ENCODE measurements at regions not wholly inside any gene's neighbourhood (a gene's known extent, or its start where the extent isn't known, plus 50 kb on each side); places are given as distances from the start of the nearest gene placed in this dataset.

GRCh38 chr5:4772591-4772990 is 367.5 kb upstream of the ADAMTS16 start:
- dilution Hi-C loops (cut with MboI; ENCODE audit: extremely low pct_ligation_motif_present, low sequenced_read_pairs) (no loop called here), intact Hi-C loops (cut with micrococcal nuclease) (no loop called here)
- FAIRE-seq (no peak), DNase-seq (ENCODE audit: low read depth, low spot score) (no peak)
- no peaks in the 10 kb centered on the region for H3K4me1 ChIP-seq (ENCODE audit: control insufficient read depth, extremely low read depth, insufficient read depth, low read length)
- H3K36me3 ChIP-seq (ENCODE audit: control insufficient read depth in 2 of 2, extremely low read depth in 1 of 2, insufficient read depth in 2 of 2, low read length in 2 of 2), result no peaks in the 10 kb centered on the region
- no peak overlapping the region for H3K4me2 ChIP-seq (ENCODE audit: insufficient read depth, low read length)
- H3K9me1 ChIP-seq (replicated peaks; ENCODE audit: control insufficient read depth, extremely low read depth, insufficient read depth, low read length), result no peaks in the 10 kb centered on the region
- BruUV-seq (replicated peaks), result no TSS peak
- no peaks in the 10 kb centered on the region for H3K79me2 ChIP-seq (ENCODE audit: control insufficient read depth, insufficient read depth, low read length)
- H3K9me3 ChIP-seq (replicated peaks; ENCODE audit: control insufficient read depth, insufficient read depth, low read length), result peaks cover 9% of the 10 kb centered on the region
- no peak overlapping the region for H3K4me3 ChIP-seq (replicated peaks in 1 of 3; ENCODE audit: insufficient read depth in 1 of 3, low read depth in 1 of 3, low read length in 3 of 3)
- H3K9ac ChIP-seq (replicated peaks; ENCODE audit: extremely low read depth, insufficient read depth, low read length), result no peak overlapping the region
- H4K20me1 ChIP-seq (replicated peaks; ENCODE audit: control insufficient read depth, extremely low read depth, insufficient read depth, low read length), result no peaks in the 10 kb centered on the region
- CTCF ChIA-PET, result no interaction called here
- POLR2A ChIA-PET, result no interaction called here
- no peak overlapping the region for H3K27ac ChIP-seq (ENCODE audit: insufficient read depth, low read depth, low read length)
- TF ChIP-seq POLR2AphosphoS5 (IDR thresholded peaks at IDR 0.05; ENCODE audit: insufficient read depth, low read depth, low read length) (no peak), JUN (IDR thresholded peaks at IDR 0.05; ENCODE audit: borderline replicate concordance, insufficient read depth, insufficient read length, low read depth) (no peak), FOS (IDR thresholded peaks at IDR 0.05; ENCODE audit: borderline replicate concordance, insufficient read depth, low read length) (no peak), GATA2 (IDR thresholded peaks at IDR 0.05; ENCODE audit: insufficient read depth, insufficient read length, low read depth, low read length) (no peak), MAX (IDR thresholded peaks at IDR 0.05; ENCODE audit: insufficient read depth, insufficient read length) (no peak), MYC (IDR thresholded peaks at IDR 0.05; ENCODE audit: low read depth, low read length) (no peak), EZH2 (IDR thresholded peaks at IDR 0.05; ENCODE audit: borderline replicate concordance, low read depth, low read length, severe bottlenecking) (no peak), POLR2A (IDR thresholded peaks at IDR 0.05; ENCODE audit: low read depth, low read length) (no peak), CTCF (IDR thresholded peaks at IDR 0.05; ENCODE audit: extremely low read depth in 1 of 2, insufficient read depth in 1 of 2, low read depth in 1 of 2, low read length in 2 of 2) (no peak)
- H2AFZ ChIP-seq (ENCODE audit: low read depth, low read length), result no peak overlapping the region
- H3K27me3 ChIP-seq (ENCODE audit: control insufficient read depth in 2 of 2, insufficient read depth in 2 of 2, low read length in 2 of 2), result no peaks in the 10 kb centered on the region
